ENCODE measurements at regions not wholly inside any gene's neighbourhood (a gene's known extent, or its start where the extent isn't known, plus 50 kb on each side); places are given as distances from the start of the nearest gene placed in this dataset.

DNA sequence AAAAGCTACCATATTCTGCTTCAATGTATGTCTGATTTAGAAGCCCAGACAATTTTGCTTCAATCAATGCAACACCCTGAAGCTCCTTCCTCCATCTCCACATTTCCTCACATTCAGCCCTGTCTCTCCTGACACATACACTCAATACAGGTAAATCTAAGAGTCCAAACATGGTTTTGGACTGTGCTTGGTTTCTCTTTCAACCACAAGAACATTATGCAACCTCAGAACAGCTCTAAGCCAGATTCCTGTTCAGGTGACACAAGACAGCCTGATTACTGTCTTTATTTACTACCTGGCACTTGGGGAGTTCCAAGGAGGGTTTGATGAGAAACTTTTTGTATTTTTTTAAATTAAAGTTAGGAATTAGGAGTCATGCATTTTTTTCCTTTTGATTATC is 307.5 kb upstream of the SLIT2 start:
- TF ChIP-seq, protein P1, sequence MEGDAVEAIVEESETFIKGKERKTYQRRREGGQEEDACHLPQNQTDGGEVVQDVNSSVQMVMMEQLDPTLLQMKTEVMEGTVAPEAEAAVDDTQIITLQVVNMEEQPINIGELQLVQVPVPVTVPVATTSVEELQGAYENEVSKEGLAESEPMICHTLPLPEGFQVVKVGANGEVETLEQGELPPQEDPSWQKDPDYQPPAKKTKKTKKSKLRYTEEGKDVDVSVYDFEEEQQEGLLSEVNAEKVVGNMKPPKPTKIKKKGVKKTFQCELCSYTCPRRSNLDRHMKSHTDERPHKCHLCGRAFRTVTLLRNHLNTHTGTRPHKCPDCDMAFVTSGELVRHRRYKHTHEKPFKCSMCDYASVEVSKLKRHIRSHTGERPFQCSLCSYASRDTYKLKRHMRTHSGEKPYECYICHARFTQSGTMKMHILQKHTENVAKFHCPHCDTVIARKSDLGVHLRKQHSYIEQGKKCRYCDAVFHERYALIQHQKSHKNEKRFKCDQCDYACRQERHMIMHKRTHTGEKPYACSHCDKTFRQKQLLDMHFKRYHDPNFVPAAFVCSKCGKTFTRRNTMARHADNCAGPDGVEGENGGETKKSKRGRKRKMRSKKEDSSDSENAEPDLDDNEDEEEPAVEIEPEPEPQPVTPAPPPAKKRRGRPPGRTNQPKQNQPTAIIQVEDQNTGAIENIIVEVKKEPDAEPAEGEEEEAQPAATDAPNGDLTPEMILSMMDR (IDR thresholded peaks at IDR 0.05; ENCODE audit: low read depth, low read length) = no peak
- H3K9me3 ChIP-seq (ENCODE audit: control insufficient read depth, insufficient read depth, low read length) = no peaks in the 10 kb centered on the region
- ChIA-PET CTCF (no interaction called here), POLR2A (no interaction called here)
- DNase-seq (ENCODE audit: low read depth, low spot score) = no peak
- peaks cover 3% of the 10 kb centered on the region for H3K27me3 ChIP-seq (ENCODE audit: control insufficient read depth, insufficient read depth, low read length)
- no peak overlapping the region for H3K27ac ChIP-seq (ENCODE audit: low read depth, low read length)
- H3K4me3 ChIP-seq (ENCODE audit: low read depth, low read length) = no peak overlapping the region

DNA sequence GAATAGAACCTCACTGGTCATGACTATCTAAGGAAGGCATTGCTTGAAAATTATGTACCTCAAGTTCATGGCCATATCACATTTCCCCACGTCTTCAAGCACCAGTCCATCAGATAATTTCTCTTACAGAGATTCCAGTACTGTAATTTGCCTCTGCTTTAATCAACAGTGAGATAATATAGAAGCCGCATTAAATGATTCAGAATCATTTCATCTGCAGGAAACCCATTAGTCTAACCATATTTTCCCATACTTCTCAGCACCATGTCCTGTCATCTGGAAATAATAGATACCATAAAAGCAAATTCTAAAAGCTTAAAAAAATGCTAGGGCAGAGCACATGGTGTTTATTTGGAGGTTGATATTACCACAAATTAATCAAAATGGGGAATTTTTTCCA is 310.3 kb upstream of the SLIT2 start:
- POLR2A ChIA-PET = no interaction called here
- TF ChIP-seq, protein P1 (IDR thresholded peaks at IDR 0.05; ENCODE audit: low read depth, low read length) = no peak
- no peaks in the 10 kb centered on the region for H3K9me3 ChIP-seq (ENCODE audit: control insufficient read depth, insufficient read depth, low read length)
- no peak for DNase-seq (ENCODE audit: low read depth, low spot score)
- CTCF ChIA-PET = no interaction called here
- no peak overlapping the region for H3K4me3 ChIP-seq (ENCODE audit: low read depth, low read length)
- H3K27ac ChIP-seq (ENCODE audit: low read depth, low read length) = no peak overlapping the region
- peaks cover 3% of the 10 kb centered on the region for H3K27me3 ChIP-seq (ENCODE audit: control insufficient read depth, insufficient read depth, low read length)

DNA sequence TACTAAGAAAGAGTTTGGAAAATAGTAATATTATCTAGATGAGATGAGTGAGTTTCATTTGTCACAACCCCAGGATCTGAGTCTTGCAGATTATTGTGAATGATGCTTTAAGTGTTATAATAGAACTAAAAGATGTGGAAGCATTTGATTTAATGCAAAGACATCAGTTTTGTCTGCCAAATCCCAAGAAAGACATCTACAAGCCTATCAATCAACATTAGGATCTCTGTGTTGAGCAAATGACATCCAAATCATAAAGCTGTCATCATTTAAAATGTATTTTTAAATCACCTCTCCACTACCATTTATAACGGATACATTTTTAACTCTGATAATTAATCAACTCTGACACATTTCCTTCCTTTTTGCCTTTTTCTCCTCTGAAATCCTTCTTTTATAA is 310.8 kb upstream of the SLIT2 start:
- TF ChIP-seq, protein P1 (IDR thresholded peaks at IDR 0.05; ENCODE audit: low read depth, low read length) = no peak
- DNase-seq (ENCODE audit: low read depth, low spot score) = no peak
- Histone ChIP-seq H3K9me3 (ENCODE audit: control insufficient read depth, insufficient read depth, low read length) (no peaks in the 10 kb centered on the region), H3K4me3 (ENCODE audit: low read depth, low read length) (no peak overlapping the region), H3K27ac (ENCODE audit: low read depth, low read length) (no peak overlapping the region), H3K27me3 (ENCODE audit: control insufficient read depth, insufficient read depth, low read length) (peaks cover 3% of the 10 kb centered on the region)
- ChIA-PET CTCF (no interaction called here), POLR2A (no interaction called here)

DNA sequence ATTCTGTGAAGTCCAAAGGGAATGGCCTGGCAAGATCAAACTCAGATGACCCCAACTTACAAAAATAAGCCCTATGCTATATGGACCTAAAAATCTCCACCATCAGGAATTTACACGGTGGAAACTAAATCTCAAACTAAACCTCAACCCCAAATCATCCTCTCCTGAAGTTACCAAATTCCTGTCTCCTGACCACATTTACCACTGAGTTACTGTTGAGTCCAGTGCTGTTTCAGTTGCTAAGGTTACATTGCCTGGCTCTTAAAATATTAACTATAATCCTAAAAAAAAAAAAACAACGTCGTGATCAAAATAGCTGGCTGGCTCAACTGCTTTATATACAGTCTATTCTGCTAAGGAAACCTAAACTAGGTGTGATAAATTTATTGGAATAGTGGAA is 315.2 kb upstream of the SLIT2 start:
- peak; percentile 63 for DNase-seq (ENCODE audit: low read depth, low spot score)
- CTCF ChIA-PET = no interaction called here
- POLR2A ChIA-PET = no interaction called here
- Histone ChIP-seq H3K27ac (ENCODE audit: low read depth, low read length) (no peak overlapping the region), H3K27me3 (ENCODE audit: control insufficient read depth, insufficient read depth, low read length) (no peaks in the 10 kb centered on the region), H3K4me3 (ENCODE audit: low read depth, low read length) (no peak overlapping the region), H3K9me3 (ENCODE audit: control insufficient read depth, insufficient read depth, low read length) (no peaks in the 10 kb centered on the region)
- TF ChIP-seq, protein P1 (IDR thresholded peaks at IDR 0.05; ENCODE audit: low read depth, low read length) = no peak

DNA sequence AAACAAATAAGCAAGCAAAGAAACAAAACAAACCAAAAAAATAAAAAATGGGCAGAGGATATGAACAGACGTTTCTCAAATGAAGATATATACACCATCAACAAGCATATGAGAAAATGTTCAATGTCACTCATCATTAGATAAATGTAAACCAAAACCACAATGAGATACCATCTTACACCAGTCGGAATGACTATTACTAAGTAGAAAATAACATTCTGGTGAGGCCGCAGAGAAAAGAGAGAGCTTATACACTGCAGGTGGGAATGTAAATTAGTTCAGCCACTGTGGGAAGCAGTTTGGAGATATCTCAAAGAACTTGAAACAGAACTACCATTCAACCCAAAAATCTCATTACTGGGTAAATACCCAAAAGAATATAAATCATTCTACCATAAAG is 321.0 kb upstream of the SLIT2 start:
- TF ChIP-seq, protein P1 (IDR thresholded peaks at IDR 0.05; ENCODE audit: low read depth, low read length) = no peak
- Histone ChIP-seq H3K27ac (ENCODE audit: low read depth, low read length) (no peak overlapping the region), H3K4me3 (ENCODE audit: low read depth, low read length) (no peak overlapping the region), H3K27me3 (ENCODE audit: control insufficient read depth, insufficient read depth, low read length) (no peaks in the 10 kb centered on the region), H3K9me3 (ENCODE audit: control insufficient read depth, insufficient read depth, low read length) (no peaks in the 10 kb centered on the region)
- ChIA-PET POLR2A (no interaction called here), CTCF (no interaction called here)
- DNase-seq (ENCODE audit: low read depth, low spot score) = no peak
